Panc1 (cell line): ENCODE measurements at regions not wholly inside any gene's neighbourhood (a gene's known extent, or its start where the extent isn't known, plus 50 kb on each side); places are given as distances from the start of the nearest gene placed in this dataset.

ENCODE experiments used
- CTCF ChIP-seq: fragments of 450-650 bp; IDR thresholded peaks from 2 replicates; pipeline ENCODE4 v1.5.1; 2017; ENCODE audit warnings: mild to moderate bottlenecking
- REST ChIP-seq, 2 experiments: IDR thresholded peaks; 2 replicates each; pipeline ENCODE4 v1.6.1; 2011 to 2012; ENCODE audit warnings: low read depth in 2 of 2, control low read depth in 1 of 2, low read length in 1 of 2, mild to moderate bottlenecking in 1 of 2, moderate library complexity in 1 of 2; ENCODE audit not compliant: insufficient read depth in 1 of 2

DNA sequence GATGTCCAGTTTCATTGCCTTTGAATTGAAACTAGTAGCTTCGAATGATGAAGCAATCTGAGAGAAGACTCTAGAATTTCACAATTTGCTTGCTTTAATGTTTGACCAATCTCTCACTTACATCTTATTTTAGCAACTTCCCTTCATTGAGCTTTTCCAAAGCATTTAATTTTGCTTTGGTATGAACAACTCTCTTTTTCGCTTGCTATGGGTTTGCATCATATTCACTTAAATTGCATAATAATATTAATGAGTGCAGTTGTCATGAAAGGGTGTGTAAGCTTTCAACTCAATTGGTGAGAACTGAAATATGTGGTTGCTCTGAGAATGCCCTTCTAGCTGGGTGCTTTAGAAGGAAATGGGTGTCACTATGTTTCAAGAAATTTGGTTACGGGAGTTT lies 309.2 kb downstream of the HLX start:
- no peak for TF ChIP-seq CTCF
- TF ChIP-seq REST (IDR thresholded peaks at IDR 0.05; ENCODE audit: insufficient read depth in 1 of 2, low read depth in 2 of 2, low read length in 1 of 2) = no peak
